ENCODE measurements at regions not wholly inside any gene's neighbourhood (a gene's known extent, or its start where the extent isn't known, plus 50 kb on each side); places are given as distances from the start of the nearest gene placed in this dataset.
A peak's percentile ranks its signal among the peaks of the same experiment; 100 is the strongest.
"Not testable (repeated sequence)": the region's sequence is repeated elsewhere in the genome, so short reads cannot be mapped to it uniquely, and the experiment has no call there.

GRCh38 chr3:106082616-106083015 is 213.8 kb upstream of the CBLB start:
- no peak for DNase-seq

DNA sequence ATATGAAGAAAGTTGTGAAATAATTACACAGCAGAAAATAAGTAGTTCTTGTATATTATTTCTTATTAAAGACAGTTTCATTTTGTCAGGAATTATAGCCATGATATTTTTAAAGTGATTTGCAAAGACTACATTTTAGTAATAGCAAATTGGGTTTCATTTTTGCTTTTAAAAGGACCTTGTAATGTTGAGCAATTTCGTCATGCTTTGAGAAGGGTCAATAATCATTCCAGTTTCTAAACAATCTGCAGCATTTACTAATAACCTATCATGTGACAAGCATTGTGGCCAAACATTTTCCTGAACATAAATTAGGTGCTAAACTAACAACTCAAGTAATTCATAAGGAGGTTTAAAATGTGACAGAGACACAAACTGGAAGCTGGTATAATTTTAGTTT is 214.4 kb upstream of the CBLB start:
- DNase-seq = no peak

DNA sequence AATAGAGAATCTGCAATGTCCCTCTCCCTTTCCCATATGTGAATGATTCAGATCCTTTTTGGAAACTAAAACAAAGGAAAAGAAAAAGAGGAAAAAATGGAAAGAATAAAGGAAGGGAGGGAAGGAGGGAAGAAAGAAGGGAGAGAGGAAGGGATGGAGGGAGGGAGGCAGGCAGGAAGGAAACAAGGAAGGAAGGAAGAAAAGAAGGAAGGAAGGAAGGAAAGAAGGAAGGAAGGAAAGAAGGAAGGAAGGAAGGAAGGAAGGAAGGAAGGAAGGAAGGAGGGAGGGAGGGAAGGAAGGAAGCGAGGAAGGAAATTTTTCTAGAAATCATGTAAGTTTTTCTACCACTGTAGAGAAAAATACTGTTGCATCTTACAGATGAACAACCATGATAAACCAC is 215.0 kb upstream of the CBLB start:
- DNase-seq = no peak

- DNase-seq = no peak
Observed at GRCh38 chr3:106086038-106086437, 217.2 kb upstream of the CBLB start.

DNA sequence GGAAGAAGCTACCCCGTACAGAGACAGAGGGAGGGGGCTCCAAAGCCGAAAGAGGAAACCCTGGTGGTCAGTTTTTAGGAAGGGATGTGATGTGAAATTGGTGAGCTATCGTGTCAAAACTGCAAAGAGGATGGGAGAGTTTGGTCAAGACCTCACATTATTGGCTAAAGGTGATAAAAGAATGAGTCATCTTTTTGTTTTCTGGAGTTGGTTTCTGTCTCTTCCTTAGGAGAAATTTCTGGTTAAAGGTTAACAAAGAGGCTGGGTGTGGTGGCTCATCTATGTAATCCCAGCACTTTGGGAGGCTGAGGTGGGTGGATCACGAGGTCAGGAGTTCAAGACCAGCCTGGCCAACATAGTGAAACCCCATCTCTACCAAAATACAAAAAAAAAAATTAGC is 217.8 kb upstream of the CBLB start:
- no peak for DNase-seq

DNA sequence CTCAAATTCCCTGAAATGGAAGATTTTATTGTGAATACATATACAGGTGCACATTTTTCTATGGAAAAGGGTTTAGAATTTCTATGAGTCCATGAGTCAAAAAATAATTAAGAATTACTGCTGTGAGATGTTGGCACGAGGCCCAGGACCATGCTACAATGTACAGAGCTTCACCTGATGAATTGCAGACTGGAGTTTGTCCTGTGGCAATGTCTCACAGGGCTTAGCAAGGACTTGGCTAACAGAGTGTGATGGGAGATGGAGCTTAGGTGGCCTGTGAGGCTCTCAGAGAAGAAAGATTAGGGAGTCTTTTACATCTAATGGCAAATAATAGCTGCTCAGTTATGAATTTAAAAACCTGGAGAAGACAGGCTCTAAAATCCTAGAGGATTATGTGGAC is 219.5 kb upstream of the CBLB start:
- DNase-seq = no peak

DNA sequence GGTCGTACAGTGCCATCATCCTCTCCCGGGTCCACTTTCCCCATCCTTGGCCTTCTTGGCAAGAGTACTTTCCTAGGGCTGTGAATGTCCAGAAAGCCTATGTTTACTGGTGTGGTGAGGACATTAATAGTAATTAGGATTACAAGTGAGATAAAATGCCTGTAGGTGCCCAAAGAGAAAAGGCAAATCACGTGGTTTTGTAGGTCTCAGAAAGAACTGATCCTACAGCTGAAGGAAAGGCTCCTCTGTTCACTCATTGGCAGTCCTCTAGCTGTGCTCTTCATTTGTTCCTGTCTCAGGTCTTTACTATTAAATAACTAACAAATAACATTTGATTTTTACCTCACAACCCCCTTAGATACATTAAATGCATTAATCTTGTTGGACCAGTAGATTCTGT is 220.1 kb upstream of the CBLB start:
- no peak for DNase-seq

- no peak for DNase-seq
Observed at GRCh38 chr3:106089806-106090205, 221.0 kb upstream of the CBLB start.

- no peak for DNase-seq
Observed at GRCh38 chr3:106092792-106093191, 224.0 kb upstream of the CBLB start.

GRCh38 chr3:106093616-106094015 is 224.8 kb upstream of the CBLB start:
- no peak for DNase-seq

GRCh38 chr3:106097817-106098435 is 229.1 kb upstream of the CBLB start:
- DNase-seq = no peak

- DNase-seq = no peak
Observed at GRCh38 chr3:106103383-106103782, 234.6 kb upstream of the CBLB start.

DNA sequence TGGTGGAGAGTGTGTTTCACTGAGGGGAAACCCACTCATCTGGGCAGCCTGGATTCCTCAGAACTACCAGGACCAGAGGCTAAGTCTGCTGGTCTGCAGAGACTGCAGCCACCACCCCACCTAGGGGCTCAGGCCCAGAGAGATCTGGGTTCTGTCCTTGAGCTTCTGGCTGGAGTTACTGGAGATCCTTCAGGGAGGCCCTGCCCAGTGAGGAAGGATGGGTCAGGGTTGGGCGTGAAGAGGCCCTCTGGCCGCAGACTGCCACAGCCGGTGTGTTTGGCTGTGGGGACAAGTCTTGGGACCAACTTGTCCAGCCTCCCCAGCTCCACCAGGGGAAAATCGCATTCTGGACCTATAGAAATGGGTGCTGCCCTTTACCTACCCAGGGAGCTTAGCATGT is 235.3 kb upstream of the CBLB start:
- DNase-seq = no peak

DNA sequence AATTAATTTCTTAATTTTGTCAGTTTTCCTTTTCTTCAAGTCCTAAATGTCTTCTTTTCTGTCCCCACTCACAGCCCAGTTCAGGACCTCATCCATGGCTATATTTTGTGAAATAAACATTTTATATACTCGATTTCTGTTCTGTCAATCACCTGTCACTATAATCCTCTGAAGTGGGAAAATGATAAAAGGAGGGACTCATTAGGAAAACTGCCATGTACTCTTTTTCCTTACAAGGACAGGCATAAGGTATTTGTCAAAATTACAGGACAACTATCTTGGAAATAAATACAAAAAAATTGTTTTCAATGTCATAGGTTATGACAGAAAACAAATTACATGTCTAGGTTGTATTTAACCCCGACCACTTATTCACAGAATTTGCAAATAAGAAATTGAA is 240.1 kb upstream of the CBLB start:
- DNase-seq = no peak

GRCh38 chr3:106112561-106112960 is 243.7 kb upstream of the CBLB start:
- not testable (repeated sequence) for DNase-seq

GRCh38 chr3:106113747-106114146 is 244.9 kb upstream of the CBLB start:
- DNase-seq = no peak

DNA sequence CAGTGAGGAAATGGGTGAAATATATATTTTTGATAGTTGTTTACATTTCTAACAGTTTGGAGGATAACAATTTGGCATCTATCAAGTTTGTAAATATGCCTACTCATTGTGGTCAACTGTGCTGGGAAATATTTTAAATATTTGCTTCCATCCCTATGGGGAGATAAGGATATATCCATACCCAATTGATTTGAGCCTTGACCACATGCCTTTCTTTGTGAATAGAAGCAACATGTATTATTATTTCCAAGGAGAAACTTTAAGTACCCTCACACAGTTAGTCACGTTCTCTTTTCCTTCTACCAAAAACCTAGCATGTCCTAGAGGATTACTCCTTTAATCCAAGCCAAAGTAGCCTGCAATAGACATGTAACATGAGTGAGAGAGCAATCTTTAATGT is 245.4 kb upstream of the CBLB start:
- DNase-seq = no peak

DNA sequence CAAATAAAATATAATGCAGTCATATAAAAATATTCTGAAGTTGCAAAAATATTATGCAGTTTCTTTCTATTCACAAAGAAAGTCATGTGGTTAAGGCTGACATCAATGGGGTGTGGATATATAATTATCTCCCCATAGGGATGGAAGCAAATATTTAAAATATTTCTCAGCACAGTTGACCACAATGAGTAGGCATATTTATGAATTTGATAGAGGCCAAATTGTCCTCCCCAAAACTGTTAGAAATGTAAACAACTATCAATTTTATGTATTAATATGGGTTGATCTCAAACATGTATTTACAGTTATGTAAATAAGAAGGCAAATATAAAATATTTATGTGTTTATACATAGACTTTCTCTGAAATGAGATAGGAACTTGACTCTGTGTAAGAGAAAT is 246.0 kb upstream of the CBLB start:
- DNase-seq = no peak

DNA sequence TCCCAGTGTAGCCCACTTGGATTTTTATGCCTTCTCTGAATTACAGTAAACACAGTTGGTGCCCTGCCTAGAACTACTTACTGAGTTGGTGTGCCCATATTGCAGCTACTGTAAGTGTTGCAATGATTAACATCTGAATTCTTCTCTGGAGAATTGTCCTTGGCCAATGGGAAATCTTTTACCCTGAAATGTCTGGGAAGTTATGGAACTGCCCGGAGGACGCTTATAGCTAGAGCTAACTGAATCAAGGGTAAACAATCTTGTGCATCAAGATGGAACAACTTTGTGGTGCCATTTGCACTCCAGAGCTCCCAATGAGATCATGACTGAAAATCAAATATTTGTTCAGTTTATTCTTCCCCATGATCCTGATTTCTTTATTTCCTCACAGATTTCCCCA is 246.7 kb upstream of the CBLB start:
- DNase-seq = no peak

- no peak for DNase-seq
Observed at GRCh38 chr3:106116733-106117489, 248.1 kb upstream of the CBLB start.

GRCh38 chr3:106117490-106117858 is 248.7 kb upstream of the CBLB start:
- no peak for DNase-seq

DNA sequence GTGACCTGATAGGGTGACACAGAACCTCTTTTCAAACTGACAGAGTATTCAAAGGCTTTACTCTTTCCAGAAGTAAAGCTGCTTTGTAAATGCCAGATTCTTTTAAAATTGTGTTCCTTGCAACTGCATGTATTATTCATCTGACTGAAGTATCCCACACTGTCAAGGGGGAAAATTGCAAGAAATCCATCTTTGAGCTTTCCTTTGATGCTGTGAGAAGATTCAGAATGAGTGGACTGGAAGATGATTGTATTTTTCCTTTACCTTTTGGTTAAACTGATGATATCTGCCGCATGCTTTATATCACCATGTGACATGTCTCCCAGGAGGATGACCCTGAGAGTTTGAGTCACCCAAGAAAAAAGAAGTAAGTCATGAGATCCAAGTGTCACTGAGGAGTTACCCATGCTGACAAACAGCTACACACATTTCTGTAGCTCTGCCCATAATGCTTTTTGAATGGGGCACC is 250.8 kb upstream of the CBLB start:
- DNase-seq = peak; percentile 69 to 81

- DNase-seq = no peak
Observed at GRCh38 chr3:106120356-106120755, 251.5 kb upstream of the CBLB start.

- no peak for DNase-seq
Observed at GRCh38 chr3:106121491-106122289, 252.9 kb upstream of the CBLB start.
